Endothelial cell of umbilical vein (primary cell): ENCODE measurements at regions not wholly inside any gene's neighbourhood (a gene's known extent, or its start where the extent isn't known, plus 50 kb on each side); places are given as distances from the start of the nearest gene placed in this dataset.

Source experiments
- BruUV-seq: library from RNA; stranded (reverse); fragments of 400-500 nt; replicated peaks from 2 replicates; lab custom pipeline; 2021; lab: Mats Ljungman, UMichigan
- CTCF ChIA-PET: fragments of 300-600, 350-600 bp; sonication (Branson Sonifier 250); formaldehyde crosslinking; loops from one replicate; lab custom pipeline; 2021; ENCODE audit warnings: antibody characterized with exemption, inconsistent platforms; lab: Charles Lee
- POLR2A ChIA-PET: fragments of 300-600, 350-600 bp; sonication (Branson Sonifier 250); formaldehyde crosslinking; loops from one replicate; lab custom pipeline; 2021; ENCODE audit warnings: antibody characterized with exemption, inconsistent platforms; lab: Charles Lee
- DNase-seq: peaks from one replicate; pipeline ENCODE4 v3.0.0-alpha.2; 2011; ENCODE audit warnings: low read depth, low spot score
- FAIRE-seq: peaks from 2 replicates; lab custom pipeline; 2011; peaks lifted over from hg19 to GRCh38; lab: Jason Lieb, UNC
- H2AFZ ChIP-seq: 2 replicates; pipeline ENCODE4 v1.6.0; 2012; ENCODE audit warnings: low read depth, low read length, control low read depth, inconsistent platforms
- H3K27ac ChIP-seq: 2 replicates; pipeline ENCODE4 v1.5.1; 2011; ENCODE audit warnings: low read depth, mild to moderate bottlenecking, control low read depth, low read length, moderate library complexity; ENCODE audit not compliant: insufficient read depth
- H3K27me3 ChIP-seq, 2 experiments: 2 replicates each; pipeline versions ENCODE4 v1.6.0 to v1.6.1; 2011; ENCODE audit warnings: low read length in 2 of 2, mixed read lengths in 1 of 2; ENCODE audit not compliant: control insufficient read depth in 2 of 2, insufficient read depth in 2 of 2
- H3K36me3 ChIP-seq, 2 experiments: 2 replicates in 1 of 2; 3 replicates in 1 of 2; pipeline ENCODE4 v1.5.1; 2011; ENCODE audit warnings: low read length in 2 of 2, mild to moderate bottlenecking in 1 of 2, moderate library complexity in 1 of 2; ENCODE audit not compliant: control insufficient read depth in 2 of 2, insufficient read depth in 2 of 2; ENCODE audit errors: extremely low read depth in 1 of 2
- H3K4me1 ChIP-seq: 3 replicates; pipeline ENCODE4 v1.5.1; 2011; ENCODE audit warnings: mild to moderate bottlenecking, low read length; ENCODE audit not compliant: control insufficient read depth, insufficient read depth; ENCODE audit errors: extremely low read depth
- H3K4me2 ChIP-seq: 2 replicates; pipeline ENCODE4 v1.6.1; 2011; ENCODE audit warnings: low read length, control low read depth, mixed read lengths; ENCODE audit not compliant: insufficient read depth
- H3K4me3 ChIP-seq, 3 experiments: fragments of 200-600 bp in 1 of 3; sonication (generic), shearing (Covaris generic) in 1 of 3; replicated peaks in 1 of 3; 2 replicates each; pipeline ENCODE4 v1.5.1; 2011 to 2016; ENCODE audit warnings: control low read depth in 3 of 3, low read length in 3 of 3, mild to moderate bottlenecking in 2 of 3, inconsistent platforms in 1 of 3, low read depth in 1 of 3, moderate library complexity in 1 of 3; ENCODE audit not compliant: insufficient read depth in 1 of 3
- H3K79me2 ChIP-seq: 2 replicates; pipeline ENCODE4 v1.6.0; 2012; ENCODE audit warnings: low read length, inconsistent platforms; ENCODE audit not compliant: control insufficient read depth, insufficient read depth
- H3K9ac ChIP-seq: replicated peaks from 2 replicates; pipeline ENCODE3; 2011; ENCODE audit warnings: low read length, control low read depth; ENCODE audit not compliant: insufficient read depth; ENCODE audit errors: extremely low read depth
- H3K9me1 ChIP-seq: replicated peaks from 3 replicates; pipeline ENCODE4 v1.6.0; 2011; ENCODE audit warnings: mild to moderate bottlenecking, low read length; ENCODE audit not compliant: control insufficient read depth, insufficient read depth; ENCODE audit errors: extremely low read depth
- H3K9me3 ChIP-seq: replicated peaks from 2 replicates; pipeline ENCODE4 v1.5.1; 2012; ENCODE audit warnings: low read length, inconsistent platforms; ENCODE audit not compliant: control insufficient read depth, insufficient read depth
- H4K20me1 ChIP-seq: replicated peaks from 2 replicates; pipeline ENCODE3; 2011; ENCODE audit warnings: mild to moderate bottlenecking, low read length; ENCODE audit not compliant: control insufficient read depth, insufficient read depth; ENCODE audit errors: extremely low read depth
- CTCF ChIP-seq, 2 donors: IDR thresholded peaks; 1 replicate in 1 of 2; 2 replicates in 1 of 2; pipeline ENCODE4 v1.5.1; 2011; ENCODE audit warnings: low read length in 2 of 2, mild to moderate bottlenecking in 2 of 2, moderate library complexity in 2 of 2, control low read depth in 1 of 2, inconsistent platforms in 1 of 2, low read depth in 1 of 2; ENCODE audit not compliant: insufficient read depth in 1 of 2; ENCODE audit errors: extremely low read depth in 1 of 2
- EZH2 ChIP-seq: IDR thresholded peaks from 2 replicates; pipeline ENCODE4 v1.6.1; 2012; ENCODE audit warnings: borderline replicate concordance, low read depth, mild to moderate bottlenecking, moderate library complexity, low read length, inconsistent platforms; ENCODE audit not compliant: severe bottlenecking
- FOS ChIP-seq: IDR thresholded peaks from 2 replicates; pipeline ENCODE4 v1.6.1; 2011; ENCODE audit warnings: mild to moderate bottlenecking, low read length, moderate library complexity, borderline replicate concordance; ENCODE audit not compliant: insufficient read depth
- GATA2 ChIP-seq: IDR thresholded peaks from 2 replicates; pipeline ENCODE4 v1.7.0; 2011; ENCODE audit warnings: low read depth, mild to moderate bottlenecking, moderate library complexity, mixed read lengths, low read length; ENCODE audit not compliant: insufficient read length, insufficient read depth
- JUN ChIP-seq: IDR thresholded peaks from 2 replicates; pipeline ENCODE4 v1.6.1; 2011; ENCODE audit warnings: borderline replicate concordance, low read depth; ENCODE audit not compliant: insufficient read length, insufficient read depth
- MAX ChIP-seq: IDR thresholded peaks from 2 replicates; pipeline ENCODE4 v1.6.1; 2011; ENCODE audit not compliant: insufficient read depth, insufficient read length
- MYC ChIP-seq: IDR thresholded peaks from one replicate; pipeline ENCODE4 v1.6.1; 2011; ENCODE audit warnings: mild to moderate bottlenecking, low read depth, low read length
- POLR2A ChIP-seq: IDR thresholded peaks from 2 replicates; pipeline ENCODE4 v1.6.1; 2012; ENCODE audit warnings: low read depth, mild to moderate bottlenecking, control low read depth, low read length
- POLR2AphosphoS5 ChIP-seq: IDR thresholded peaks from 2 replicates; pipeline ENCODE4 v1.6.1; 2012; ENCODE audit warnings: low read depth, mild to moderate bottlenecking, control low read depth, low read length, moderate library complexity; ENCODE audit not compliant: insufficient read depth
- dilution Hi-C: fragments of 300-500 bp; cut with MboI; formaldehyde crosslinking; loops from one replicate; pipeline ENCODE4 v1.15.0; 2019; ENCODE audit warnings: low sequenced_read_pairs; ENCODE audit not compliant: extremely low pct_ligation_motif_present
- intact Hi-C: fragments of 100-400 bp; cut with micrococcal nuclease; formaldehyde crosslinking; loops from one replicate; pipeline ENCODE4 v1.10.0; 2022

GRCh38 chr1:79859212-79859948 is 852.9 kb upstream of the ADGRL4 start:
- CTCF ChIA-PET = interaction anchor here (0.8 to 1.5 kb wide), 7 partner anchors 20 to 1873 kb away, joined by 3 to 4 read pairs (median 3); no protein-coding TSS in a partner anchor

More at GRCh38 chr1:79859212-79859948, 852.9 kb upstream of the ADGRL4 start:
- Histone ChIP-seq H2AFZ (peak overlapping the region; percentile 87), H4K20me1 (no peaks in the 10 kb centered on the region), H3K4me2 (peak overlapping the region; percentile 53), H3K27me3 (no peaks in the 10 kb centered on the region), H3K4me3 (peak overlapping the region in 1 of 3 experiments; percentile 18), H3K79me2 (no peaks in the 10 kb centered on the region), H3K9me3 (no peaks in the 10 kb centered on the region), H3K36me3 (no peaks in the 10 kb centered on the region), H3K27ac (peak overlapping the region; percentile 98), H3K4me1 (peaks cover 30% of the 10 kb centered on the region), H3K9me1 (no peaks in the 10 kb centered on the region), H3K9ac (peak overlapping the region; percentile 80)
- dilution Hi-C loops (no loop called here), intact Hi-C loops (loop anchor here (1.0 to 10.0 kb wide), 5 partner anchors 48 to 1027 kb away; no protein-coding TSS in a partner anchor)
- BruUV-seq = TSS peak; percentile 91
- TF ChIP-seq FOS (peak; percentile 91), CTCF (IDR thresholded peaks at IDR 0.05; ENCODE audit: extremely low read depth in 1 of 2, insufficient read depth in 1 of 2, low read depth in 1 of 2, low read length in 2 of 2) (no peak), GATA2 (peak; percentile 92), POLR2AphosphoS5 (peak; percentile 67), POLR2A (peak; percentile 74), MAX (no peak), EZH2 (no peak), JUN (peak; percentile 97), MYC (no peak)
- FAIRE-seq = peak; percentile 79
- POLR2A ChIA-PET = no interaction called here
- peak; percentile 97 for DNase-seq
